Brain microvascular endothelial cell (primary cell): ENCODE measurements at regions not wholly inside any gene's neighbourhood (a gene's known extent, or its start where the extent isn't known, plus 50 kb on each side); places are given as distances from the start of the nearest gene placed in this dataset.
A peak's percentile ranks its signal among the peaks of the same experiment; 100 is the strongest.

Source experiments
- DNase-seq: peaks from one replicate; pipeline ENCODE4 v3.0.0-alpha.2; 2020
- H3K27ac ChIP-seq: fragments of 250-450 bp; sonication (Bioruptor Pico); 2 replicates; pipeline ENCODE4 v1.5.1; 2020; ENCODE audit warnings: mild to moderate bottlenecking, moderate library complexity
- H3K27me3 ChIP-seq: fragments of 250-450 bp; sonication (Bioruptor Pico); replicated peaks from 2 replicates; pipeline ENCODE4 v1.5.1; 2020; ENCODE audit warnings: mild to moderate bottlenecking
- H3K36me3 ChIP-seq: fragments of 250-450 bp; sonication (Bioruptor Pico); replicated peaks from 2 replicates; pipeline ENCODE4 v1.5.1; 2020; ENCODE audit warnings: mild to moderate bottlenecking
- H3K4me3 ChIP-seq: 2 replicates; pipeline ENCODE4 v1.5.1; 2011; ENCODE audit warnings: low read depth, mild to moderate bottlenecking, control low read depth, low read length, moderate library complexity
- CTCF ChIP-seq: IDR thresholded peaks from 2 replicates; pipeline ENCODE4 v1.5.1; 2011; ENCODE audit warnings: low read depth, mild to moderate bottlenecking, moderate library complexity, low read length, control low read depth, inconsistent platforms; ENCODE audit errors: missing control alignments
- in situ Hi-C: cut with HindIII; loops from 2 replicates; pipeline ENCODE4 v1.10.0; 2017; ENCODE audit warnings: low sequenced_read_pairs, low pct_ligation_motif_present

DNA sequence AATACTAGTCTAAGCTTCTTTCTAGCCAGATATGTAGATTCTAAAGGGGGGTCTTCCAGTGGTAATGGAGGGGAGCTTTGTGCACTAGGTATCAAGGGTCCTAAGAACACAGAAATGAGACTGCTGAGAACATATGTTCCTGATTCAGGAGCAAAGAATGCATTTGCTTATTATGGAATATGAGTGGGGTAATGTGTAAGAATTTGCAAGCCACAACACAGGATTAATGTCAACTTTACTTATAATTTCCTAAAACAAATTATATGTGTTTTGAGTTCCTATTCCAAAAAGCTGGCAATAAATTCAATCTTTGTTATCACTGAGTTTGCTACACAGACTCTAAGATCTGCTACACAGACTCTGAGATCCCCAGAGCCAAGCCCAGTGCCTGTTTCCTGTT lies 357.0 kb upstream of the PTBP2 start:
- no peaks in the 10 kb centered on the region for H3K36me3 ChIP-seq
- no peak for TF ChIP-seq CTCF
- no peak overlapping the region for H3K4me3 ChIP-seq
- no peak for DNase-seq
- no peaks in the 10 kb centered on the region for H3K27me3 ChIP-seq
- no peak overlapping the region for H3K27ac ChIP-seq
- in situ Hi-C loops, result no loop called here

- no peak overlapping the region for H3K4me3 ChIP-seq
- H3K27me3 ChIP-seq, result no peaks in the 10 kb centered on the region
- no peak for TF ChIP-seq CTCF
- in situ Hi-C loops, result no loop called here
- H3K27ac ChIP-seq, result no peak overlapping the region
- DNase-seq, result no peak
- H3K36me3 ChIP-seq, result no peaks in the 10 kb centered on the region
These were observed 356.5 kb upstream of the PTBP2 start for GRCh38 chr1:96365076-96365475.

- in situ Hi-C loops, result no loop called here
- H3K27ac ChIP-seq, result no peak overlapping the region
- no peaks in the 10 kb centered on the region for H3K27me3 ChIP-seq
- H3K4me3 ChIP-seq, result no peak overlapping the region
- H3K36me3 ChIP-seq, result no peaks in the 10 kb centered on the region
- DNase-seq, result no peak
- no peak for TF ChIP-seq CTCF
These were observed 355.8 kb upstream of the PTBP2 start for GRCh38 chr1:96365596-96366390.

DNA sequence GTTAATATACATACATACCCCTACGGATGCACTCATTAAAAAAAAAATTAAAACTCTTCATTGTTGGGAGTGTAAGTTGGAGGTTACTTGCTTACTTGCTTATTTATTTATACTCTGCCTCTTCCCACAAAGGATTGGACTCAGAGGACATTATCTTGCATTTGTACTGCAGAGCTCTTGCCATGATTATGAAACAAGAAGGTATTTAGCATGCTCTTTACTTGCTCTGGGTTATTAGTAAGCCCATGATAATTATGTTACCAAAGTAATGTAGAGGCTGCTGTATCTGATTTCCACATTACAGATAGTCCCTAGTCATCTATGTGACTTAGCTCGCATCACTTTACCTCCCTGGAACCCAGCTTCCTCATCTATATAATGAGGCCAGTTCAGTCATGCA lies 355.1 kb upstream of the PTBP2 start:
- no peak for TF ChIP-seq CTCF
- DNase-seq, result no peak
- H3K27ac ChIP-seq, result no peak overlapping the region
- no peaks in the 10 kb centered on the region for H3K27me3 ChIP-seq
- H3K36me3 ChIP-seq, result no peaks in the 10 kb centered on the region
- in situ Hi-C loops, result no loop called here
- no peak overlapping the region for H3K4me3 ChIP-seq

- no peak for TF ChIP-seq CTCF
- DNase-seq, result no peak
- Histone ChIP-seq H3K4me3 (no peak overlapping the region), H3K36me3 (no peaks in the 10 kb centered on the region), H3K27ac (no peak overlapping the region), H3K27me3 (no peaks in the 10 kb centered on the region)
- in situ Hi-C loops, result no loop called here
These were observed 353.8 kb upstream of the PTBP2 start for GRCh38 chr1:96367791-96368190.

- Histone ChIP-seq H3K36me3 (no peaks in the 10 kb centered on the region), H3K27me3 (no peaks in the 10 kb centered on the region), H3K4me3 (no peak overlapping the region), H3K27ac (peak overlapping the region; percentile 64)
- in situ Hi-C loops, result no loop called here
- DNase-seq, result peak; percentile 83
- TF ChIP-seq CTCF, result no peak
These were observed 350.8 kb upstream of the PTBP2 start for GRCh38 chr1:96370757-96371156.
